ENCODE measurements at regions not wholly inside any gene's neighbourhood (a gene's known extent, or its start where the extent isn't known, plus 50 kb on each side); places are given as distances from the start of the nearest gene placed in this dataset.
"Not testable (repeated sequence)": the region's sequence is repeated elsewhere in the genome, so short reads cannot be mapped to it uniquely, and the experiment has no call there.

DNA sequence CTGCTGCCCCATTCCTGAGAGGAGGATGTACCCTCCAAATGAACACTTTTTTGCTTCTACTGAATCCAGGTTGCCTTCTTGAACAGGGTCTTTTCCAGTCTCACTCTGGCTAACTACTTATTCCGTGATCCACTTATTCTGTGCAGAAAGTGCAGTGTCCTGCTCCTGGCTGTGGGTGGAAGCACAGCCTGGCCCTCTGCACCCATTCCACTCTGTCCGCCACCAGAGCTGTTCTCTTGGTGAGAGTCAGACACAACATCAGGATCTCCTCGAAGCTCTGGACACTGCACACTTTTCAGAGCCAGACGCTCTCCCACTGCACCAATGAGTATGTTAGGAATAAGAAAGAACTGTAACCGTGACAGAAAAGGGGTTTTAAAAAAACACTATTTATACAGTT is 174.2 kb downstream of the MCHR2 start:
- no peak overlapping the region for H3K4me3 ChIP-seq (ENCODE audit: low read depth, low read length)
- no peaks in the 10 kb centered on the region for H3K9me3 ChIP-seq (ENCODE audit: control insufficient read depth, insufficient read depth, low read length)
- TF ChIP-seq, protein P1, sequence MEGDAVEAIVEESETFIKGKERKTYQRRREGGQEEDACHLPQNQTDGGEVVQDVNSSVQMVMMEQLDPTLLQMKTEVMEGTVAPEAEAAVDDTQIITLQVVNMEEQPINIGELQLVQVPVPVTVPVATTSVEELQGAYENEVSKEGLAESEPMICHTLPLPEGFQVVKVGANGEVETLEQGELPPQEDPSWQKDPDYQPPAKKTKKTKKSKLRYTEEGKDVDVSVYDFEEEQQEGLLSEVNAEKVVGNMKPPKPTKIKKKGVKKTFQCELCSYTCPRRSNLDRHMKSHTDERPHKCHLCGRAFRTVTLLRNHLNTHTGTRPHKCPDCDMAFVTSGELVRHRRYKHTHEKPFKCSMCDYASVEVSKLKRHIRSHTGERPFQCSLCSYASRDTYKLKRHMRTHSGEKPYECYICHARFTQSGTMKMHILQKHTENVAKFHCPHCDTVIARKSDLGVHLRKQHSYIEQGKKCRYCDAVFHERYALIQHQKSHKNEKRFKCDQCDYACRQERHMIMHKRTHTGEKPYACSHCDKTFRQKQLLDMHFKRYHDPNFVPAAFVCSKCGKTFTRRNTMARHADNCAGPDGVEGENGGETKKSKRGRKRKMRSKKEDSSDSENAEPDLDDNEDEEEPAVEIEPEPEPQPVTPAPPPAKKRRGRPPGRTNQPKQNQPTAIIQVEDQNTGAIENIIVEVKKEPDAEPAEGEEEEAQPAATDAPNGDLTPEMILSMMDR (IDR thresholded peaks at IDR 0.05; ENCODE audit: low read depth, low read length): no peak
- POLR2A ChIA-PET: no interaction called here
- no peak for DNase-seq (ENCODE audit: low read depth, low spot score)
- CTCF ChIA-PET: no interaction called here
- H3K27ac ChIP-seq (ENCODE audit: low read depth, low read length): no peak overlapping the region
- H3K27me3 ChIP-seq (ENCODE audit: control insufficient read depth, insufficient read depth, low read length): no peaks in the 10 kb centered on the region

DNA sequence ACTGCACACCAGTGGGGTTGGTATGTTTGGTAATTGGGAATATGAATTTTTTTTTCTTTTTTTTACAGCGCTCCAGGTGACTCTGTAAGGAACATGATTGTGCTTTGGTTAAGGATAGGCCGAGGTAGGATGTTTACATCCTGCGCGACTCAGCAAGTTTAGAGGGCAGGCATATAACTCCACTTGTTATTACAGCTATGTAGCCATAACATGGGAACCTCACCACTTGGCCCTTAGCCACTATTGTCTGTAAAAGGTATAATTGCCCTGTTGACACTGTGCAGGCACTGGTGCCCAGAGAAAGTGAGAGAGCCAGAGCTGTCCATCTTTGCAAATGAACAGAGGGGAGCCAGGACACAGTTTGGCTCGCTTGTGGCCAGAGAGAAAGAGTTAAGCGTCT is 172.9 kb downstream of the MCHR2 start:
- Histone ChIP-seq H3K9me3 (ENCODE audit: control insufficient read depth, insufficient read depth, low read length) (no peaks in the 10 kb centered on the region), H3K4me3 (ENCODE audit: low read depth, low read length) (no peak overlapping the region), H3K27ac (ENCODE audit: low read depth, low read length) (no peak overlapping the region), H3K27me3 (ENCODE audit: control insufficient read depth, insufficient read depth, low read length) (no peaks in the 10 kb centered on the region)
- CTCF ChIA-PET: interaction anchor here (0.7 to 1.6 kb wide), 3 partner anchors 46 to 491 kb away, joined by 3 to 7 read pairs (median 6); no protein-coding TSS in a partner anchor
- TF ChIP-seq, protein P1 (IDR thresholded peaks at IDR 0.05; ENCODE audit: low read depth, low read length): no peak
- POLR2A ChIA-PET: no interaction called here
- DNase-seq (ENCODE audit: low read depth, low spot score): no peak

DNA sequence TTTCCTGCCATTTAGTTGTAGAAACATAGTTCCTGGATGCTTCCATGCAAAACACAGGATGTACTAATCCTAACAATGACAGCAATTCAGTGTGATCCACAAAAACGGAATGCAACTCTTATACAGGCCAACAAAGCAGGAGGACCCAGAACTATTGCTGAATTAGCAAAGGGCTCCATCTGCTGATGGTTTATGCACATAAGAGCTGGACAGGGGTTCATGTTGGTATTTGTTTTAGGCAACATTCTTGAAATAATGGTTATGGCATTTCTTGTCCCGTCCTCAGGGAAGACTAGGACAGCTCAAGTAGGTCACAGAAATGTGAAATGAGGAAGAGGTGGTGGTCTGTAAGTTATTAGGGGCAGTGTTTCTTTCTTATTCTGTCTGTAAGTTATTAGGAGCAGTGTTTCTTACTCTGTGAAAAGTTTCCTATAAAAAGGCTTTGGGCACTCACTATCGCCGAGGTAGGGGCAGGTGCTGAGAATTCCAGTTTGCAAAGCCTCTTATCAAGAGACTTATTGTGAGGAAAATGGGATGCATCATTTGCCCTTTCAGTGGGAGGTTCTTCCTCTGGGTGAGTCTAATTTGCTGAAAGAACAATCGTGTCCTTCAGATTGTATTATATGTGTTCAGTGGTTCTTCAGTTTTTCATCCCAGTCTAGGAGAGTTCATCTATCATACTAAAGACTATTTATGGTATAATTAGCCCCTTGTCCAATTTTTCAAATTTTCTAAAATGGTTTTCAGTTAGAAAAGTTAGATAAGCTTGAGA is 171.1 kb downstream of the MCHR2 start:
- no peaks in the 10 kb centered on the region for H3K27me3 ChIP-seq (ENCODE audit: control insufficient read depth, insufficient read depth, low read length)
- no peak overlapping the region for H3K4me3 ChIP-seq (ENCODE audit: low read depth, low read length)
- H3K27ac ChIP-seq (ENCODE audit: low read depth, low read length): no peak overlapping the region
- POLR2A ChIA-PET: no interaction called here
- H3K9me3 ChIP-seq (ENCODE audit: control insufficient read depth, insufficient read depth, low read length): no peaks in the 10 kb centered on the region
- peak; percentile 38 for DNase-seq (ENCODE audit: low read depth, low spot score)
- TF ChIP-seq, protein P1 (IDR thresholded peaks at IDR 0.05; ENCODE audit: low read depth, low read length): peak; percentile 56
- CTCF ChIA-PET: interaction anchor here (1.3 to 1.6 kb wide), 4 partner anchors 352 to 493 kb away, joined by 4 to 8 read pairs (median 6); no protein-coding TSS in a partner anchor

DNA sequence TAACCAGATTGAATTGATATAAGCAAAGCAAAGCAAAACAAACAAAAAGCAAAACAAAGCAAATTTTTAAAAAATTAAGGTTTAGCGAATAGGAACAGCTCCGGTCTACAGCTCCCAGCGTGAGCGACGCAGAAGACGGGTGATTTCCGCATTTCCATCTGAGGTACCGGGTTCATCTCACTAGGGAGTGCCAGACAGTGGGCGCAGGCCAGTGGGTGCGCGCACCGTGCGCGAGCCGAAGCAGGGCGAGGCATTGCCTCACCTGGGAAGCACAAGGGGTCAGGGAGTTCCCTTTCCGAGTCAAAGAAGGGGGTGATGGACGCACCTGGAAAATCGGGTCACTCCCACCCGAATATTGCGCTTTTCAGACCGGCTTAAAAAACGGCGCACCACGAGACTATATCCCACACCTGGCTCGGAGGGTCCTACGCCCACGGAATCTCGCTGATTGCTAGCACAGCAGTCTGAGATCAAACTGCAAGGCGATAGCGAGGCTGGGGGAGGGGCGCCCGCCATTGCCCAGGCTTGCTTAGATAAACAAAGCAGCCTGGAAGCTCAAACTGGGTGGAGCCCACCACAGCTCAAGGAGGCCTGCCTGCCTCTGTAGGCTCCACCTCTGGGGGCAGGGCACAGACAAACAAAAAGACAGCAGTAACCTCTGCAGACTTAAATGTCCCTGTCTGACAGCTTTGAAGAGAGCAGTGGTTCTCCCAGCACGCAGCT is 170.3 kb downstream of the MCHR2 start:
- H3K4me3 ChIP-seq (ENCODE audit: low read depth, low read length): 0 out of 2 replicates have a peak overlapping the region, but pooled peaks have one; percentile 17
- H3K27ac ChIP-seq (ENCODE audit: low read depth, low read length); DNase-seq (ENCODE audit: low read depth, low spot score); H3K9me3 ChIP-seq (ENCODE audit: control insufficient read depth, insufficient read depth, low read length); POLR2A ChIA-PET; H3K27me3 ChIP-seq (ENCODE audit: control insufficient read depth, insufficient read depth, low read length); CTCF ChIA-PET: not testable (repeated sequence)

DNA sequence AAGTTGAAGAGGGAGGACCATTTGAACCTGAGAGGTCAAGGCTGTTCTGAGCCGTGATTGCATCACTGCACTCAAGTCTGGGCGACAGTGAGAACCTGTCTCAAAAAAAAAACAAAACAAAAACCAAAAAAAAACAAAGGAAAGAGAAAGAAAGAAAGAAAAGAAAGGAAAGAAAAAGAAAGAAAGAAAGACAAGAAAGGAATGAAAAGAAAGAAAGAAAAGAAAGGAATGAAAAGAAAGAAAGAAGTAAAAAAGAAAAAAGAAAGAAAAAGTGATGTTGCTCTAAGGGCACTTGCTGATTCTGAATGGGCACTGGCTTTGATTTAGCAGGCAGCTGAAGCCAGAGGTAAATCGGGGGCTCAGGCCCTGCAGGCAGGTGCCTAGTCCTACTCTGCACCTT is 161.0 kb downstream of the MCHR2 start:
- Histone ChIP-seq H3K9me3 (ENCODE audit: control insufficient read depth, insufficient read depth, low read length) (no peaks in the 10 kb centered on the region), H3K4me3 (ENCODE audit: low read depth, low read length) (no peak overlapping the region), H3K27ac (ENCODE audit: low read depth, low read length) (no peak overlapping the region), H3K27me3 (ENCODE audit: control insufficient read depth, insufficient read depth, low read length) (no peaks in the 10 kb centered on the region)
- POLR2A ChIA-PET: no interaction called here
- TF ChIP-seq, protein P1 (IDR thresholded peaks at IDR 0.05; ENCODE audit: low read depth, low read length): no peak
- CTCF ChIA-PET: no interaction called here
- DNase-seq (ENCODE audit: low read depth, low spot score): no peak
